CD4-positive, alpha-beta T cell treated with Interferon alpha-2 for 1 hour (primary cell): ENCODE measurements at regions not wholly inside any gene's neighbourhood (a gene's known extent, or its start where the extent isn't known, plus 50 kb on each side); places are given as distances from the start of the nearest gene placed in this dataset.
"Not testable (repeated sequence)": the region's sequence is repeated elsewhere in the genome, so short reads cannot be mapped to it uniquely, and the experiment has no call there.

Experiments
- DNase-seq, 2 donors: peaks; one replicate each; pipeline ENCODE4 v3.0.0-alpha.2; 2020 to 2022

- no peak for DNase-seq
Measured at GRCh38 chr3:4228295-4228694, 74.9 kb upstream of the SETMAR start.

- DNase-seq = no peak
Measured at GRCh38 chr3:4231041-4231440, 72.1 kb upstream of the SETMAR start.

- DNase-seq = no peak
Measured at GRCh38 chr3:4232798-4233197, 70.4 kb upstream of the SETMAR start.

- DNase-seq = no peak
Measured at GRCh38 chr3:4233488-4233887, 69.7 kb upstream of the SETMAR start.

GRCh38 chr3:4234889-4235288 lies 68.3 kb upstream of the SETMAR start:
- no peak for DNase-seq

- DNase-seq = no peak
Measured at GRCh38 chr3:4235690-4236089, 67.5 kb upstream of the SETMAR start.

- no peak for DNase-seq
Measured at GRCh38 chr3:4241595-4242170, 61.5 kb upstream of the SETMAR start.

- no peak for DNase-seq
Measured at GRCh38 chr3:4245671-4246070, 57.5 kb upstream of the SETMAR start.

GRCh38 chr3:4247391-4247790 lies 55.8 kb upstream of the SETMAR start:
- DNase-seq = no peak

- no peak for DNase-seq
Measured at GRCh38 chr3:4250064-4250463, 53.1 kb upstream of the SETMAR start.

GRCh38 chr3:4251412-4251811 lies 51.8 kb upstream of the SETMAR start:
- DNase-seq = no peak

GRCh38 chr3:4253072-4253832 lies 49.9 kb upstream of the SETMAR start:
- DNase-seq = not testable (repeated sequence)
